GM18519 (cell line): ENCODE measurements at regions not wholly inside any gene's neighbourhood (a gene's known extent, or its start where the extent isn't known, plus 50 kb on each side); places are given as distances from the start of the nearest gene placed in this dataset.

Experiments
- ATAC-seq: cut with Tn5 transposase; IDR thresholded peaks from one replicate; pipeline ENCODE4 v1.9.1; 2021; ENCODE audit warnings: mild to moderate bottlenecking, moderate library complexity; ENCODE audit not compliant: unreplicated experiment, low FRiP score

DNA sequence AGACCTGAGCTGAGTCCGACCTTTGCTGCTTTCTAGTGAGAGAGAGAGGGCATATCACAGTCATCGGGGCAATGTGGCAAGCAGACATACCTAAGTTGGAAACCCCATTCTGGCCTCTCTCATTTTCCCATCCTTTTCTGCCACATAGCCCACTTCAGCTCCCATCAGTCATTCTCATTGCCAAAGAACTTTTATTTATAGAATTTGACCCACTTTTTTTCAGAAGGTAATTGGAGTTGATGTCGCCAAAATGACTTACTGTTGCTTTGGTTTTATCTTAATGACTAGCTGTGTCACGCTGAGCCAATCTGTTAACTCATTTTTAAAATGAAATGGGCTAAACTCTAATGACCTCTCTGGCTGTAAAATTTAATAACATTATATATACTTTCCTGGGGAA lies 63.9 kb upstream of the RMST start:
- no peak for ATAC-seq

DNA sequence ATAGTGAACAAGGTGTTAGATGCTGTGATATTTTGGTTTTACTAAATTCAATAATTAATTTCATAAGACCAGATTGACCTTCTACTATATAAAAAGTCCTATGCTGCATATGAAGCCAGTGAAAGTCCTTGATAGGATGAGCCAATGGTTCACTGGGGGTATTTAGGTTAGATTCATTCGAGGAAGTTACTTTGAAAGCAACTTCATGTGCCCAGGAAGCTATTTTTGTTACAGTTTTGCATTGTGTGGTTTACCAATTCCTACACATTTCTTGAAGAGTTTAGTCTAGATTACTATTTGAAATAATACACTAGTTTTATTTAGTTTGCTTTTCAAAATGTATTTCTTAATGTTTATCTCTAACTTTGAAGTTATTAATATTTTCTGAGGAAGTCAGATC lies 58.5 kb upstream of the RMST start:
- ATAC-seq: peak; percentile 25

- ATAC-seq: peak; percentile 89
Measured at GRCh38 chr12:97404543-97404942, 58.1 kb upstream of the RMST start.

- ATAC-seq: no peak
Measured at GRCh38 chr12:97408363-97408762, 54.2 kb upstream of the RMST start.

- no peak for ATAC-seq
Measured at GRCh38 chr12:97411341-97411740, 51.3 kb upstream of the RMST start.
